Peyer's patch (tissue), 4 donors: ENCODE measurements at regions not wholly inside any gene's neighbourhood (a gene's known extent, or its start where the extent isn't known, plus 50 kb on each side); places are given as distances from the start of the nearest gene placed in this dataset.

Experiments
- POLR2A ChIP-seq, 2 donors: fragments of 450-650 bp; IDR thresholded peaks; one replicate each; pipeline ENCODE4 v1.5.1; 2017; ENCODE audit warnings: antibody characterized with exemption in 2 of 2, mild to moderate bottlenecking in 2 of 2, moderate library complexity in 2 of 2
- TF ChIP-seq, protein P1 (sequence below), 6 experiments: fragments of 450-650 bp in 4 of 6; fragments of 200-600 bp in 2 of 6; sonication (generic) in 1 of 6; IDR thresholded peaks; one replicate each; pipeline ENCODE4 v1.5.1; 2017 to 2019; ENCODE audit warnings: antibody characterized with exemption in 6 of 6, mild to moderate bottlenecking in 3 of 6, moderate library complexity in 1 of 6

- TF ChIP-seq POLR2A (IDR thresholded peaks at IDR 0.05): no peak
- TF ChIP-seq, protein P1, sequence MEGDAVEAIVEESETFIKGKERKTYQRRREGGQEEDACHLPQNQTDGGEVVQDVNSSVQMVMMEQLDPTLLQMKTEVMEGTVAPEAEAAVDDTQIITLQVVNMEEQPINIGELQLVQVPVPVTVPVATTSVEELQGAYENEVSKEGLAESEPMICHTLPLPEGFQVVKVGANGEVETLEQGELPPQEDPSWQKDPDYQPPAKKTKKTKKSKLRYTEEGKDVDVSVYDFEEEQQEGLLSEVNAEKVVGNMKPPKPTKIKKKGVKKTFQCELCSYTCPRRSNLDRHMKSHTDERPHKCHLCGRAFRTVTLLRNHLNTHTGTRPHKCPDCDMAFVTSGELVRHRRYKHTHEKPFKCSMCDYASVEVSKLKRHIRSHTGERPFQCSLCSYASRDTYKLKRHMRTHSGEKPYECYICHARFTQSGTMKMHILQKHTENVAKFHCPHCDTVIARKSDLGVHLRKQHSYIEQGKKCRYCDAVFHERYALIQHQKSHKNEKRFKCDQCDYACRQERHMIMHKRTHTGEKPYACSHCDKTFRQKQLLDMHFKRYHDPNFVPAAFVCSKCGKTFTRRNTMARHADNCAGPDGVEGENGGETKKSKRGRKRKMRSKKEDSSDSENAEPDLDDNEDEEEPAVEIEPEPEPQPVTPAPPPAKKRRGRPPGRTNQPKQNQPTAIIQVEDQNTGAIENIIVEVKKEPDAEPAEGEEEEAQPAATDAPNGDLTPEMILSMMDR (IDR thresholded peaks at IDR 0.05): no peak
Observed at GRCh38 chr5:2005101-2006041, 122.6 kb upstream of the IRX4 start.
